Sigmoid colon (tissue), 4 donors: ENCODE measurements at regions not wholly inside any gene's neighbourhood (a gene's known extent, or its start where the extent isn't known, plus 50 kb on each side); places are given as distances from the start of the nearest gene placed in this dataset.

ENCODE experiments used
- CTCF ChIP-seq, 4 experiments: fragments of 450-650 bp in 3 of 4; fragments of 200-600 bp in 1 of 4; IDR thresholded peaks; one replicate each; pipeline ENCODE4 v1.5.1; 2016 to 2019; ENCODE audit warnings: antibody characterized with exemption in 4 of 4, mild to moderate bottlenecking in 3 of 4, moderate library complexity in 2 of 4
- EP300 ChIP-seq, 4 donors: sonication (generic); formaldehyde crosslinking; IDR thresholded peaks; one replicate each; pipeline ENCODE4 v1.6.1; 2017; ENCODE audit warnings: antibody characterized with exemption in 4 of 4
- POLR2A ChIP-seq, 2 donors: fragments of 450-650 bp; IDR thresholded peaks; one replicate each; pipeline ENCODE4 v1.6.1; 2016; ENCODE audit warnings: antibody characterized with exemption in 2 of 2, mild to moderate bottlenecking in 2 of 2, moderate library complexity in 2 of 2
- POLR2AphosphoS5 ChIP-seq, 4 donors: sonication (generic); formaldehyde crosslinking; IDR thresholded peaks; one replicate each; pipeline ENCODE4 v1.6.1; 2017; ENCODE audit warnings: antibody characterized with exemption in 4 of 4

DNA sequence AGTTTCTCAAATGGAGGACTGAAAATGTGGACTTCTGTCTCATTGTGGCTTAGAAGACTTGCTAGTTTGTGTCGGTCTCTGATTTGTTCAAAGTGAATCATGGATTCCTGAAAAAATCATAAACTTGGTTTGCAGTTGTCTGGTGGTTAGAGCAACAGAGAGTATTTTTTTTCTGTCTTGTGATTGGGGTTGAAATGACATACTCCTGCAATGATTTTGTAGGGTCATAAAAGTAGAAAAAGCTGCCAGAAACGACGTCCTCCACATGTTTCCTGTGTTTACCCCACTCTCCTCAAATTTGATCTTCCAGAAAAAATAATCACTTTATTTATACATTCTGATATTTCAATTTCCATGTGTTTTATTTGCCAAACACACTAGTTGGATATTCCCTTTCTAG, 219.2 kb upstream of the PGR start:
- TF ChIP-seq POLR2AphosphoS5 (IDR thresholded peaks at IDR 0.05) = no peak
- TF ChIP-seq CTCF (IDR thresholded peaks at IDR 0.05) = no peak
- TF ChIP-seq POLR2A (IDR thresholded peaks at IDR 0.05) = no peak
- TF ChIP-seq EP300 (IDR thresholded peaks at IDR 0.05) = no peak
